Fibroblast of lung (primary cell): ENCODE measurements at regions not wholly inside any gene's neighbourhood (a gene's known extent, or its start where the extent isn't known, plus 50 kb on each side); places are given as distances from the start of the nearest gene placed in this dataset.
"Not testable (repeated sequence)": the region's sequence is repeated elsewhere in the genome, so short reads cannot be mapped to it uniquely, and the experiment has no call there.

Source experiments
- CTCF ChIP-seq, 2 donors: IDR thresholded peaks in 1 of 2; conservative IDR thresholded peaks in 1 of 2; 1 replicate in 1 of 2; 2 replicates in 1 of 2; pipeline ENCODE4 v1.5.1; 2011 to 2012; ENCODE audit warnings: low read length in 2 of 2, control low read depth in 1 of 2, inconsistent platforms in 1 of 2, low read depth in 1 of 2, mild to moderate bottlenecking in 1 of 2
- EZH2 ChIP-seq: IDR thresholded peaks from 2 replicates; pipeline ENCODE4 v1.5.1; 2012; ENCODE audit warnings: low read length, control low read depth, mild to moderate bottlenecking; ENCODE audit errors: missing control alignments

- not testable (repeated sequence) for TF ChIP-seq EZH2; CTCF (conservative IDR thresholded peaks at IDR 0.05 in 1 of 2, IDR thresholded peaks at IDR 0.05 in 1 of 2; ENCODE audit: low read depth in 1 of 2, low read length in 2 of 2)
Measured at GRCh38 chr1:245061808-245062207, 93.0 kb upstream of the KIF26B start.
